ENCODE measurements at regions not wholly inside any gene's neighbourhood (a gene's known extent, or its start where the extent isn't known, plus 50 kb on each side); places are given as distances from the start of the nearest gene placed in this dataset.
A peak's percentile ranks its signal among the peaks of the same experiment; 100 is the strongest.

GRCh38 chr5:74152625-74153254 is 487.8 kb downstream of the ENC1 start:
- ATAC-seq (ENCODE audit: insufficient number of reproducible peaks, low FRiP score, low read depth) (no peak), DNase-seq (ENCODE audit: low spot score) (no peak)
- TF ChIP-seq CTCF (IDR thresholded peaks at IDR 0.05), result no peak
- Histone ChIP-seq H3K36me3 (no peaks in the 10 kb centered on the region), H3K9me3 (no peaks in the 10 kb centered on the region), H3K27ac (no peak overlapping the region), H3K4me3 (no peak overlapping the region), H3K27me3 (replicated peaks; ENCODE audit: insufficient read depth) (no peaks in the 10 kb centered on the region), H3K4me1 (ENCODE audit: control insufficient read depth in 1 of 2, low read depth in 2 of 2) (peaks cover 0 to 24% of the 10 kb centered on the region in 2 donors)

GRCh38 chr5:74152136-74152535 is 488.4 kb downstream of the ENC1 start:
- ATAC-seq (ENCODE audit: insufficient number of reproducible peaks, low FRiP score, low read depth), result no peak
- no peaks in the 10 kb centered on the region for H3K9me3 ChIP-seq
- no peak for TF ChIP-seq CTCF (IDR thresholded peaks at IDR 0.05)
- H3K27ac ChIP-seq, result no peak overlapping the region
- no peak overlapping the region for H3K4me3 ChIP-seq
- no peaks in the 10 kb centered on the region for H3K27me3 ChIP-seq (replicated peaks; ENCODE audit: insufficient read depth)
- no peak for DNase-seq (ENCODE audit: low spot score)
- H3K4me1 ChIP-seq (ENCODE audit: control insufficient read depth in 1 of 2, low read depth in 2 of 2), result peaks cover 0 to 29% of the 10 kb centered on the region in 2 donors
- H3K36me3 ChIP-seq, result no peaks in the 10 kb centered on the region

GRCh38 chr5:74149395-74149794 is 491.1 kb downstream of the ENC1 start:
- peak; percentile 53 for ATAC-seq (ENCODE audit: insufficient number of reproducible peaks, low FRiP score, low read depth)

GRCh38 chr5:74148321-74148720 is 492.2 kb downstream of the ENC1 start:
- Histone ChIP-seq H3K9me3 (no peaks in the 10 kb centered on the region), H3K36me3 (no peaks in the 10 kb centered on the region), H3K4me3 (no peak overlapping the region), H3K4me1 (ENCODE audit: control insufficient read depth in 1 of 2, low read depth in 2 of 2) (peaks cover 0 to 29% of the 10 kb centered on the region in 2 donors), H3K27ac (no peak overlapping the region), H3K27me3 (replicated peaks; ENCODE audit: insufficient read depth) (no peaks in the 10 kb centered on the region)
- DNase-seq (ENCODE audit: low spot score) (no peak), ATAC-seq (ENCODE audit: insufficient number of reproducible peaks, low FRiP score, low read depth) (no peak)
- no peak for TF ChIP-seq CTCF (IDR thresholded peaks at IDR 0.05)

More at GRCh38 chr5:74149395-74149794, 491.1 kb downstream of the ENC1 start:
- Histone ChIP-seq H3K27ac (no peak overlapping the region), H3K4me3 (no peak overlapping the region), H3K36me3 (no peaks in the 10 kb centered on the region), H3K4me1 (ENCODE audit: control insufficient read depth in 1 of 2, low read depth in 2 of 2) (peaks cover 0 to 29% of the 10 kb centered on the region in 2 donors), H3K9me3 (no peaks in the 10 kb centered on the region), H3K27me3 (replicated peaks; ENCODE audit: insufficient read depth) (no peaks in the 10 kb centered on the region)
- no peak for TF ChIP-seq CTCF (IDR thresholded peaks at IDR 0.05)
- DNase-seq (ENCODE audit: low spot score), result peak; percentile 9

- Histone ChIP-seq H3K4me1 (ENCODE audit: control insufficient read depth in 1 of 2, low read depth in 2 of 2) (peaks cover 0 to 29% of the 10 kb centered on the region in 2 donors), H3K27ac (no peak overlapping the region), H3K27me3 (replicated peaks; ENCODE audit: insufficient read depth) (no peaks in the 10 kb centered on the region), H3K9me3 (no peaks in the 10 kb centered on the region), H3K4me3 (no peak overlapping the region), H3K36me3 (no peaks in the 10 kb centered on the region)
- ATAC-seq (ENCODE audit: insufficient number of reproducible peaks, low FRiP score, low read depth) (no peak), DNase-seq (ENCODE audit: low spot score) (no peak)
- TF ChIP-seq CTCF (IDR thresholded peaks at IDR 0.05), result no peak
Measured at GRCh38 chr5:74146796-74147195, 493.7 kb downstream of the ENC1 start.

Data from thoracic aorta (tissue), 2 donors.